GM23248 (cell line): ENCODE measurements at regions not wholly inside any gene's neighbourhood (a gene's known extent, or its start where the extent isn't known, plus 50 kb on each side); places are given as distances from the start of the nearest gene placed in this dataset.

Source experiments
- EZH2 ChIP-seq: fragments of 200-600 bp; sonication (generic); IDR thresholded peaks from 2 replicates; pipeline ENCODE4 v1.6.1; 2018; ENCODE audit warnings: antibody characterized with exemption, mild to moderate bottlenecking; ENCODE audit not compliant: insufficient read depth, poor library complexity, severe bottlenecking
- EZH2phosphoT487 ChIP-seq: fragments of 200-600 bp; sonication (generic); IDR thresholded peaks from 2 replicates; pipeline ENCODE4 v1.6.1; 2018; ENCODE audit warnings: antibody characterized with exemption, moderate library complexity, mild to moderate bottlenecking, low read depth; ENCODE audit not compliant: insufficient read depth

- TF ChIP-seq EZH2 (no peak), EZH2phosphoT487 (no peak)
Observed at GRCh38 chr2:188788621-188789020, 185.6 kb upstream of the COL3A1 start.
